ENCODE measurements at regions not wholly inside any gene's neighbourhood (a gene's known extent, or its start where the extent isn't known, plus 50 kb on each side); places are given as distances from the start of the nearest gene placed in this dataset.

- TF ChIP-seq CTCF (IDR thresholded peaks at IDR 0.05; ENCODE audit: low read depth, low read length, missing input control) (no peak), RAD21 (IDR thresholded peaks at IDR 0.05) (no peak), MAX (IDR thresholded peaks at IDR 0.05) (no peak), EGR1 (IDR thresholded peaks at IDR 0.05; ENCODE audit: low read depth in 2 of 2) (no peak)
These were observed 644.2 kb downstream of the PTPRU start for GRCh38 chr1:29880556-29880955.
